Bronchial epithelial cell (primary cell): ENCODE measurements at regions not wholly inside any gene's neighbourhood (a gene's known extent, or its start where the extent isn't known, plus 50 kb on each side); places are given as distances from the start of the nearest gene placed in this dataset.
A peak's percentile ranks its signal among the peaks of the same experiment; 100 is the strongest.

Source experiments
- DNase-seq: peaks from one replicate; pipeline ENCODE4 v3.0.0-alpha.2; 2010; ENCODE audit warnings: low read depth
- FAIRE-seq: peaks from 2 replicates; lab custom pipeline; 2011; peaks lifted over from hg19 to GRCh38; lab: Jason Lieb, UNC
- H3K27me3 ChIP-seq: 2 replicates; pipeline ENCODE4 v1.5.1; 2011; ENCODE audit warnings: low read length; ENCODE audit not compliant: control insufficient read depth, insufficient read depth
- H3K36me3 ChIP-seq: 2 replicates; pipeline ENCODE4 v1.5.1; 2011; ENCODE audit warnings: low read length; ENCODE audit not compliant: control insufficient read depth, insufficient read depth
- H3K4me3 ChIP-seq: 2 replicates; pipeline ENCODE4 v1.5.1; 2011; ENCODE audit warnings: mild to moderate bottlenecking, low read depth, low read length, control low read depth
- TF ChIP-seq, protein P1 (sequence below): IDR thresholded peaks from 2 replicates; pipeline ENCODE4 v1.5.1; 2011; ENCODE audit warnings: mild to moderate bottlenecking, moderate library complexity, low read length, control low read depth, inconsistent platforms; ENCODE audit not compliant: insufficient read depth, severe bottlenecking

DNA sequence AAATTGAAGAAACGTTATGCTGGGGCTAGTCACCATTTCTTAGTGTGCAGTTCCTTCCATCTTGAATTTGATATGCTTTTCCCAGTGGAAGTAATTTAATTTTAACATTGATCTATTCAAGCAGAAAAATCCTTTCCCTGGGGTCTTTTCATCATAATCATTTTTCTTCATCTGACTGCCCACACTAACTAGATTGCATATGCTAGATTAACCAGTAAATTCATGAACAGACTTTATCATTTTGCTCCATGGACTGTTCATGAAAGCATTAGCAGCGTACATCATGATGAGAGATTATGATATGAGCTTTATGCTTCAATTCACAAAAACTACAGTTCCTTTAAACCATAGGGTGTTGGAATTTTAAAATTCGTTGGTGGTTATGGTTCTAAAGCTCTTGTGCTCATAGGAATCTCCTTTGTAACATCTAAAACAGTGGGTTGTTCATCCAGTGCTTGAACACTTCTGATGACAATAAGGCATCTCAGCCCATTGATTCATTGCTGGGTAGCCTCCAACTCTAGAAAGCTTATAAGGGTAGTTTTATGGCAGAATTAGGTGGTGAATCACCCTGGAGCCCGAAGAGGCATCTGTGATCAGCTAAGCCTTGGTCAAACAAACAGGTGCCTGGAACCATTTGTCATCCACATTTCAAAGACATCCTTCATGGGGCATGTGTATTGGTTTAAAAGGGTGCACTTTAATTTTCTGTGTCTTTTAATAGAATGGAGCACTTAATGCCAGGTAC is 77.2 kb upstream of the NDUFV2 start:
- TF ChIP-seq, protein P1, sequence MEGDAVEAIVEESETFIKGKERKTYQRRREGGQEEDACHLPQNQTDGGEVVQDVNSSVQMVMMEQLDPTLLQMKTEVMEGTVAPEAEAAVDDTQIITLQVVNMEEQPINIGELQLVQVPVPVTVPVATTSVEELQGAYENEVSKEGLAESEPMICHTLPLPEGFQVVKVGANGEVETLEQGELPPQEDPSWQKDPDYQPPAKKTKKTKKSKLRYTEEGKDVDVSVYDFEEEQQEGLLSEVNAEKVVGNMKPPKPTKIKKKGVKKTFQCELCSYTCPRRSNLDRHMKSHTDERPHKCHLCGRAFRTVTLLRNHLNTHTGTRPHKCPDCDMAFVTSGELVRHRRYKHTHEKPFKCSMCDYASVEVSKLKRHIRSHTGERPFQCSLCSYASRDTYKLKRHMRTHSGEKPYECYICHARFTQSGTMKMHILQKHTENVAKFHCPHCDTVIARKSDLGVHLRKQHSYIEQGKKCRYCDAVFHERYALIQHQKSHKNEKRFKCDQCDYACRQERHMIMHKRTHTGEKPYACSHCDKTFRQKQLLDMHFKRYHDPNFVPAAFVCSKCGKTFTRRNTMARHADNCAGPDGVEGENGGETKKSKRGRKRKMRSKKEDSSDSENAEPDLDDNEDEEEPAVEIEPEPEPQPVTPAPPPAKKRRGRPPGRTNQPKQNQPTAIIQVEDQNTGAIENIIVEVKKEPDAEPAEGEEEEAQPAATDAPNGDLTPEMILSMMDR: no peak
- Histone ChIP-seq H3K4me3 (no peak overlapping the region), H3K27me3 (no peaks in the 10 kb centered on the region), H3K36me3 (no peaks in the 10 kb centered on the region)
- DNase-seq (peak; percentile 75), FAIRE-seq (peak; percentile 75)

DNA sequence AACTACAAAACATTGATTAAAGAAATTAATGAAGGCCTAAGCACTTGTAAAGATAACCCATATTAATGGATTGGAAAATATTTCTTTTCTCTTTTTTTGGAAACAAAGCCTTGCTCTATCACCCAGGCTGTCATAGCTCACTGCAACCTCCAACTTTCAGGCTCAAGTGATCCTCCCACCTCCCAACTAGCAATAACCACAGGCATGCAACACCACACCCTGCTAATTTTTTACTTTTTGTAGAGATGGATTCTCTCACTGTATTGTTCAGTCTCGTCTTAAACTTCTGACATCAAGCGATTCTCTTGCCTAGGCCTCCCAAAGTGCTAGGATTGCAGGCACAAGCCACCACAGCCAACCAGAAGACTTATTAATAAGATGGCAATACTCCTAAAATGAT is 73.4 kb upstream of the NDUFV2 start:
- no peak overlapping the region for H3K4me3 ChIP-seq
- H3K27me3 ChIP-seq: no peaks in the 10 kb centered on the region
- TF ChIP-seq, protein P1: no peak
- H3K36me3 ChIP-seq: no peaks in the 10 kb centered on the region
- DNase-seq (no peak), FAIRE-seq (no peak)

DNA sequence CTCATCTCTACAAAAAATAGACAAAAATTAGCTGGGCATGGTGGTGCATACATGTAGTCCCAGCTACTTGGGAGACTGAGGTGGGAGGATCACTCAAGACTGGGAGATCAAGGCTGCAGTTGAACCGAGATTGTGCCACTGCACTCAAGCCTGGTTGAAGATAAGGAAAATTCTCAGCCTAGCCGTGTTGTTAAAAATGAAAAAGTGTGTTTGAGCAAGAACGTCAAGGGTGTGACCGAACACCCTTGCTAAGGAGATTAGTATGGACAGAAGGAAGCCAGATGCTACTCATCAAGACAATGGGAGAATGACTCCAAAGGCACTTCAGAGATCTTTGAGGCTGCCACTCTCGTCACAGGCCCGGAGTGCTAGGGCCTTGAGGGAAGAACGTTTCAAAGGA is 70.0 kb upstream of the NDUFV2 start:
- Histone ChIP-seq H3K36me3 (no peaks in the 10 kb centered on the region), H3K4me3 (no peak overlapping the region), H3K27me3 (no peaks in the 10 kb centered on the region)
- DNase-seq: no peak
- TF ChIP-seq, protein P1: no peak
- peak; percentile 82 for FAIRE-seq

DNA sequence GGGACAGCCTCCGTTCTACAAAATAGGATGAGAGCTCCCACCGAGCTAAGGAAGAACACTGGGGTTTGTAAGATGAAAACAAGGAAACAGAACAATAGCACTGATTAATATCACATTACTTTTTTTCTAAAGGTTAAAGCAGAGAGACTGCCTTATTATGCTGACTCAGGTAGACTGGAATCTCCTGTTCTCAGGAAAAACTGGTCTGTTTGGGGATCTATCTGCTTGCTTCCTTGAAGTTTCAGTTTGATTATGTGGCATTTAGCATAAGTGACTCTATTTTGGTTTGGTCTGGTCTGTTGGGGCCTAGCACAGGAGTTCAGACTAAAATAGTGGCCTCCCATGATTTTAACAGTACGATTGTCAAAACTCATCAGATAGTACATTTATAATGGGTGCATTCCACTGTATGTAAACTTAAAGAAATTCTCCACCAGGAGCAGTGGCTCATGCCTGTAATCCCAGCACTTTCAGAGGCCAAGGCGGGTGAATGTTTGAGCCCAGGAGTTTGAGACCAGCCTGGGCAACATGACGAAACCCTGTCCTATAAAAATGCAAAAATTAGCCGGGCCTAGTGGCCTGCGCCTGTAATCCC is 64.1 kb upstream of the NDUFV2 start:
- FAIRE-seq (no peak), DNase-seq (peak; percentile 56)
- TF ChIP-seq, protein P1: no peak
- H3K4me3 ChIP-seq: no peak overlapping the region
- H3K27me3 ChIP-seq: no peaks in the 10 kb centered on the region
- H3K36me3 ChIP-seq: no peaks in the 10 kb centered on the region

DNA sequence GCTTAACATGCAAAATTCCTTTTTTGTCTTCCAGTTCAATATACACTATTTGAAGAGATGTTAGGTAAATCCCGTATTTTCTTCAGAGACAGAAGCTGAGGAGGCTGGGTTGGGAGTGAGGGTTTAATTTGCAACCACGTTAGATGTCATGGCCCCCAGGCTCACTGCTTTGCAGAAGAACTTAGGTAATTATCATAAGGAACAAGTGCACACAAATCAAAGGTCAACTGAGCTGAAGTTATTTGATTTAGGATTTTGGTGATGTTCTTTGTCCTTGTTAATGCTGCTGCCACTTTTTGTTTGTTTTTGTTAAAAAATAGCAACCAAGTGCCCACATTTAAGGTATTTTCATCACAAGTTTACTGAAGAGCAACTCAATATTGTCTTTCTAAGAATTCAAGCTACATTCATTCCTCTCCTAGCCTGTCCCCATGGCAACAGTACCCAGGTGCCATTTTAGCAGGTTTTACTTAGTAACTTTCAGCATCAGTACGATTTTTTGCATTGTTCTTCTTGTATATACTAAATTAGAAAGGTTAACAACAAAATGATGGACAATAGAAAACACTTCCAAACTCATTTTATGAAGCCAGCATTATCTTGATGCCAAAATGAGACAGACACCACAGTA is 62.9 kb upstream of the NDUFV2 start:
- TF ChIP-seq, protein P1: no peak
- Histone ChIP-seq H3K27me3 (no peaks in the 10 kb centered on the region), H3K4me3 (no peak overlapping the region), H3K36me3 (no peaks in the 10 kb centered on the region)
- DNase-seq: no peak
- FAIRE-seq: no peak
